Activated T-cell treated with anti-CD3 and anti-CD28 coated beads, Interleukin-2, amount 50 U/mL, for 72 hours (primary cell): ENCODE measurements at regions not wholly inside any gene's neighbourhood (a gene's known extent, or its start where the extent isn't known, plus 50 kb on each side); places are given as distances from the start of the nearest gene placed in this dataset.
A peak's percentile ranks its signal among the peaks of the same experiment; 100 is the strongest.

ENCODE experiments used
- ATAC-seq, 2 donors: fragments of 150-1000 bp; cut with Tn5 transposase; replicated peaks in 1 of 2; 2 replicates each; pipeline ENCODE4 v1.10.0; 2021; ENCODE audit warnings: moderate library complexity in 2 of 2, mild to moderate bottlenecking in 1 of 2
- DNase-seq, 2 donors: peaks; one replicate each; pipeline ENCODE4 v3.0.0; 2021 to 2022; ENCODE audit warnings: mixed read lengths in 1 of 2
- H3K27ac Mint-ChIP-seq: one replicate; pipeline ENCODE4 v1.8.0; 2022; ENCODE audit warnings: mild to moderate bottlenecking, moderate library complexity, mixed read lengths
- H3K27me3 Mint-ChIP-seq: one replicate; pipeline ENCODE4 v1.8.0; 2022; ENCODE audit warnings: low read depth, mixed read lengths
- H3K36me3 Mint-ChIP-seq, 2 donors: one replicate each; pipeline ENCODE4 v1.8.0; 2022; ENCODE audit warnings: mixed read lengths in 2 of 2, mild to moderate bottlenecking in 1 of 2; ENCODE audit not compliant: insufficient read depth in 2 of 2
- H3K4me1 Mint-ChIP-seq: one replicate; pipeline ENCODE4 v1.8.0; 2022; ENCODE audit warnings: low read depth, mixed read lengths
- H3K4me3 Mint-ChIP-seq, 2 donors: one replicate each; pipeline ENCODE4 v1.8.0; 2022; ENCODE audit warnings: mild to moderate bottlenecking in 2 of 2, mixed read lengths in 2 of 2, moderate library complexity in 2 of 2
- H3K9me3 Mint-ChIP-seq, 2 donors: one replicate each; pipeline ENCODE4 v1.8.0; 2022; ENCODE audit warnings: mixed read lengths in 2 of 2

DNA sequence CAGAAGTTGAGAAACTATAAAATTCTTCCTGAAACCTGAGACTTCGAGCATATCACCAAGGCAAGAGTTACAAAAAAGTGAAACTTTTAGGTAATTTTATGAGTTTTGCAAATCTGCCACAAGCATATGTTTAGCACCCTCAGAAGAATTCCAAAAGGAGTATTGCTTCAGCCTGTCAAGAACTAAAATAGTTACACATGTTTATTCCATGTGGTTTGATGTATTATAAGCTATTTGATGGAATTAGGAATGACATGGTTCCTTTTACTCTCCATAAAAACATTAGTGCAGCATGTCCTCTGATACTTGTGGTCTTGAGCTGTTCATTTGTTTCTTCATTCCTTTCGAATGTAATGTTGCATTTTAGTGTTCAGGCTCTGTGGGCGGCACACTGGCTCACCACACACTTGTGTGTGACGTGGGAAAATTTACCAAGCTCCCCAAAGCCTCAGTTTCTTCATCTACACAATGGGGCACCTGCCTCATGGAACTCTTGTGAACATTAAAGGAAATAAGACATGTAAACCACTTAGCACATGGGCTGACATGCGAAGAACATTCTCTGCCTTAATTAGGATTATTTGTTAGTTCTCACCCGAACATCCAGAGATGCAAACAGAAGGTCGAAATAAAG is 204.2 kb upstream of the FOXF1 start:
- ATAC-seq (no peak), DNase-seq (no peak)
- Mint-ChIP-seq H3K9me3 (no peaks in the 10 kb centered on the region), H3K4me3 (no peak overlapping the region), H3K36me3 (no peaks in the 10 kb centered on the region), H3K27ac (no peak overlapping the region), H3K27me3 (peaks cover 26% of the 10 kb centered on the region), H3K4me1 (no peaks in the 10 kb centered on the region)

DNA sequence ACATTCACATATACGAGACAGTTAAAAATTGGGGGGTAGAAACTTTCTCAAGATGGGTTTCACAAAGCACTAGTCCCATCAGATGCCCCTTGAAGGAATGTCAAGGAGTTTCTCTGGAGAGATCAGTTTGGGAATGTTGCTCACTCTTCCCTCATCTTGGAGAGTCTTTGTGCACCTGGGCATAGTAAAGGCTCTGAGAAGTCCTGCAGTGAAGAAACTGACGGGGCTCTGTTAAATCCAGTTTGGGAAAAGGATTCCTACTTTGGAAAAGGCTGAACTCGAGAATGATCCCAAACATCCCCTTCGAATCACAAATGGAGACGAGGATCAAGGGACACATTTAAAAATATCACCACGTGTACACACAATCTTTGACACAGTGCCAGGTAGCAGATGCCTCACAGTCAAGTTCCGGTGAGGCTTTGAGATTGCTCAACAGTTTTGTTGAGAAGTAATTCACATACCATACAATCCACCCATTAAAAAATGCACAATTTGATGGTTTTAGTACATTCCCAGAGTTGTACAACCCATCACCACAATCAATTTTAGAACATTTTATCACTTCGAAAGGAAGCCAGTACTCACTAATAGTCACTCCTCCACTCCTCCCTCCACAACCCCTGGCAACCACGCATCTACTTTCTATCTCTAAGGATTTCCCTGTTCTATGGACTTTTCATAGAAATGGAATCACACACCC is 203.4 kb upstream of the FOXF1 start:
- no peaks in the 10 kb centered on the region for H3K36me3 Mint-ChIP-seq
- peaks cover 18% of the 10 kb centered on the region for H3K27me3 Mint-ChIP-seq
- no peaks in the 10 kb centered on the region for H3K4me1 Mint-ChIP-seq
- H3K27ac Mint-ChIP-seq = no peak overlapping the region
- DNase-seq (no peak), ATAC-seq (no peak)
- H3K9me3 Mint-ChIP-seq = no peaks in the 10 kb centered on the region
- H3K4me3 Mint-ChIP-seq = no peak overlapping the region

GRCh38 chr16:86307514-86307903 is 202.8 kb upstream of the FOXF1 start:
- no peaks in the 10 kb centered on the region for H3K36me3 Mint-ChIP-seq
- no peaks in the 10 kb centered on the region for H3K9me3 Mint-ChIP-seq
- no peak overlapping the region for H3K27ac Mint-ChIP-seq
- no peak for DNase-seq
- no peak overlapping the region for H3K4me3 Mint-ChIP-seq
- H3K27me3 Mint-ChIP-seq = peaks cover 13% of the 10 kb centered on the region
- H3K4me1 Mint-ChIP-seq = no peaks in the 10 kb centered on the region
- no peak for ATAC-seq

GRCh38 chr16:86308514-86308913 is 201.8 kb upstream of the FOXF1 start:
- no peaks in the 10 kb centered on the region for H3K4me1 Mint-ChIP-seq
- H3K27ac Mint-ChIP-seq = no peak overlapping the region
- H3K4me3 Mint-ChIP-seq = no peak overlapping the region
- no peak for DNase-seq
- peaks cover 13% of the 10 kb centered on the region for H3K27me3 Mint-ChIP-seq
- no peaks in the 10 kb centered on the region for H3K9me3 Mint-ChIP-seq
- no peak for ATAC-seq
- H3K36me3 Mint-ChIP-seq = no peaks in the 10 kb centered on the region

DNA sequence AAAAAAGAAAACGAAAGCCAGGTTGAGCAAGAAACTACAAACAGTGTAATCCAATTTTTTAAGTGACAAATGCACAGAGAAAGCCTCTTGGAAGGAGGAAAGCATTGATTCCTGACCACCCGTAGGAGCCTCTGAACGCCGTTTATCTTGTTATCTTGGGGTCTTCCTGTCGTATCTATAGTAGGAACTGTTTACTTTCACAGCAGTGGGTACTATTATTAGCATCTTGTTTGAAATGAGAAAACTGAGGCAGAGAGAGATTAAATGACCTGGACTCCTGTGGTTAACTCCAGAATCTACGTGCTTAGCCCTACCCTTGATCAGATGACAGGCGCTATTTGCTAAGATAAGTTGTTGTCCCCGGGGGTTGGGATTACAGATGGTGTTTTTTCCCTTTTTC is 196.7 kb upstream of the FOXF1 start:
- Mint-ChIP-seq H3K27ac (no peak overlapping the region), H3K36me3 (no peaks in the 10 kb centered on the region), H3K27me3 (no peaks in the 10 kb centered on the region), H3K4me3 (no peak overlapping the region), H3K9me3 (no peaks in the 10 kb centered on the region), H3K4me1 (no peaks in the 10 kb centered on the region)
- DNase-seq (no peak), ATAC-seq (no peak)

- ATAC-seq = no peak
- H3K36me3 Mint-ChIP-seq = no peaks in the 10 kb centered on the region
- no peak for DNase-seq
- H3K27me3 Mint-ChIP-seq = no peaks in the 10 kb centered on the region
- H3K4me3 Mint-ChIP-seq = no peak overlapping the region
- no peaks in the 10 kb centered on the region for H3K9me3 Mint-ChIP-seq
- H3K27ac Mint-ChIP-seq = no peak overlapping the region
- H3K4me1 Mint-ChIP-seq = no peaks in the 10 kb centered on the region
Observed at GRCh38 chr16:86314402-86315025, 195.8 kb upstream of the FOXF1 start.

GRCh38 chr16:86316967-86317812 is 193.1 kb upstream of the FOXF1 start:
- ATAC-seq (peak; percentile 43 to 60), DNase-seq (peak in 1 of 2 donors; percentile 6)
- H3K4me3 Mint-ChIP-seq = no peak overlapping the region

GRCh38 chr16:86317813-86318650 is 192.3 kb upstream of the FOXF1 start:
- Mint-ChIP-seq H3K4me3 (no peak overlapping the region), H3K9me3 (no peaks in the 10 kb centered on the region), H3K36me3 (no peaks in the 10 kb centered on the region), H3K27ac (no peak overlapping the region), H3K27me3 (peaks cover 12% of the 10 kb centered on the region), H3K4me1 (no peaks in the 10 kb centered on the region)
- ATAC-seq (peak; percentile 38 to 52), DNase-seq (no peak)

More at GRCh38 chr16:86316967-86317812, 193.1 kb upstream of the FOXF1 start:
- no peak overlapping the region for H3K27ac Mint-ChIP-seq
- peaks cover 5% of the 10 kb centered on the region for H3K27me3 Mint-ChIP-seq
- no peaks in the 10 kb centered on the region for H3K36me3 Mint-ChIP-seq
- no peaks in the 10 kb centered on the region for H3K9me3 Mint-ChIP-seq
- no peaks in the 10 kb centered on the region for H3K4me1 Mint-ChIP-seq

- no peak for DNase-seq
- H3K27me3 Mint-ChIP-seq = peaks cover 12% of the 10 kb centered on the region
- H3K9me3 Mint-ChIP-seq = no peaks in the 10 kb centered on the region
- no peaks in the 10 kb centered on the region for H3K36me3 Mint-ChIP-seq
- no peak overlapping the region for H3K27ac Mint-ChIP-seq
- no peak for ATAC-seq
- no peaks in the 10 kb centered on the region for H3K4me1 Mint-ChIP-seq
- no peak overlapping the region for H3K4me3 Mint-ChIP-seq
Observed at GRCh38 chr16:86319585-86320236, 190.6 kb upstream of the FOXF1 start.

GRCh38 chr16:86320237-86320595 is 190.1 kb upstream of the FOXF1 start:
- H3K27ac Mint-ChIP-seq = no peak overlapping the region
- no peak for DNase-seq
- H3K9me3 Mint-ChIP-seq = no peaks in the 10 kb centered on the region
- H3K27me3 Mint-ChIP-seq = peaks cover 12% of the 10 kb centered on the region
- no peak overlapping the region for H3K4me3 Mint-ChIP-seq
- ATAC-seq = no peak
- no peaks in the 10 kb centered on the region for H3K36me3 Mint-ChIP-seq
- no peaks in the 10 kb centered on the region for H3K4me1 Mint-ChIP-seq

DNA sequence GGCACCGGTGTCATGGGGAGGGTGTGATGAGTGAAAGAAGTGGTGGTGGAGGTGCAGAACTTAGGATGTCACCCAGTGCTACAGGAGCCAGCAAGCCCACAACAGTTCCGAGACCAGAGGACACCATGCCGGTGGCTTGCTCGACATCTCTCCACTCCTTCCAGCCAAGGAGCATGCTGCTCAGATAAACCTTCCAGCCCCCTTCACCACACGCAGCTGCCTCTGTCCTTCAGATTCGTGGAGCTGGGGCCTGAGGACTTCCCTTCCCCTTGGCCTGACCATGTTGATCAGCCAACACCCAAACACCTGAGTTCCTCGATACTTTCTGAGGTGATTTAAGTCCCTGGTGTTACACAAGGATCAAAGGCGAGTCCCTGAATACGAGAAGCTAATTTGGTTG is 188.8 kb upstream of the FOXF1 start:
- Mint-ChIP-seq H3K36me3 (no peaks in the 10 kb centered on the region), H3K4me3 (no peak overlapping the region), H3K27ac (no peak overlapping the region), H3K27me3 (peaks cover 12% of the 10 kb centered on the region), H3K4me1 (no peaks in the 10 kb centered on the region), H3K9me3 (no peaks in the 10 kb centered on the region)
- DNase-seq = no peak
- ATAC-seq = no peak

- H3K27ac Mint-ChIP-seq = no peak overlapping the region
- H3K36me3 Mint-ChIP-seq = no peaks in the 10 kb centered on the region
- H3K4me1 Mint-ChIP-seq = no peaks in the 10 kb centered on the region
- DNase-seq = no peak
- H3K4me3 Mint-ChIP-seq = no peak overlapping the region
- no peak for ATAC-seq
- H3K9me3 Mint-ChIP-seq = no peaks in the 10 kb centered on the region
- peaks cover 12% of the 10 kb centered on the region for H3K27me3 Mint-ChIP-seq
Observed at GRCh38 chr16:86322283-86322682, 188.0 kb upstream of the FOXF1 start.
